HUES6 (cell line): ENCODE measurements at regions not wholly inside any gene's neighbourhood (a gene's known extent, or its start where the extent isn't known, plus 50 kb on each side); places are given as distances from the start of the nearest gene placed in this dataset.

Experiments
- H3K27ac ChIP-seq: 2 replicates; pipeline ENCODE4 v1.7.0; 2013; ENCODE audit warnings: low read depth, mild to moderate bottlenecking, low read length, inconsistent platforms
- H3K27me3 ChIP-seq: 2 replicates; pipeline ENCODE4 v1.6.1; 2013; ENCODE audit warnings: low read length; ENCODE audit not compliant: control insufficient read depth, insufficient read depth
- H3K36me3 ChIP-seq: 2 replicates; pipeline ENCODE4 v1.6.1; 2013; ENCODE audit warnings: low read length; ENCODE audit not compliant: control insufficient read depth, insufficient read depth
- H3K4me1 ChIP-seq: 2 replicates; pipeline ENCODE4 v1.6.1; 2013; ENCODE audit warnings: low read length; ENCODE audit not compliant: control insufficient read depth, insufficient read depth
- H3K4me3 ChIP-seq: 2 replicates; pipeline ENCODE4 v1.5.1; 2013; ENCODE audit warnings: low read depth, low read length
- H3K9ac ChIP-seq: one replicate; pipeline ENCODE4 v1.6.1; 2013; ENCODE audit warnings: mild to moderate bottlenecking, low read length
- H3K9me3 ChIP-seq: 2 replicates; pipeline ENCODE4 v1.6.1; 2013; ENCODE audit warnings: low read depth, low read length; ENCODE audit not compliant: control insufficient read depth, insufficient read depth

GRCh38 chr2:181839811-181840210 lies 51.7 kb upstream of the ITPRID2 start:
- Histone ChIP-seq H3K27ac (no peak overlapping the region), H3K9ac (no peak overlapping the region), H3K4me1 (no peaks in the 10 kb centered on the region), H3K4me3 (no peak overlapping the region), H3K27me3 (no peaks in the 10 kb centered on the region), H3K9me3 (no peaks in the 10 kb centered on the region), H3K36me3 (no peaks in the 10 kb centered on the region)

GRCh38 chr2:181841079-181841478 lies 50.5 kb upstream of the ITPRID2 start:
- H3K9ac ChIP-seq, result no peak overlapping the region
- no peaks in the 10 kb centered on the region for H3K4me1 ChIP-seq
- H3K9me3 ChIP-seq, result no peaks in the 10 kb centered on the region
- H3K4me3 ChIP-seq, result no peak overlapping the region
- H3K27me3 ChIP-seq, result no peaks in the 10 kb centered on the region
- no peaks in the 10 kb centered on the region for H3K36me3 ChIP-seq
- H3K27ac ChIP-seq, result no peak overlapping the region
